HepG2 (cell line): ENCODE measurements at regions not wholly inside any gene's neighbourhood (a gene's known extent, or its start where the extent isn't known, plus 50 kb on each side); places are given as distances from the start of the nearest gene placed in this dataset.

Experiments
- AHDC1 ChIP-seq: sonication (generic); formaldehyde crosslinking; IDR thresholded peaks from 2 replicates; pipeline ENCODE4 v1.5.1; 2020; ENCODE audit warnings: mild to moderate bottlenecking, missing genetic modification reagents, borderline replicate concordance
- CC2D1A ChIP-seq: sonication (generic); formaldehyde crosslinking; IDR thresholded peaks from 2 replicates; pipeline ENCODE4 v1.8.1; 2023; ENCODE audit warnings: mild to moderate bottlenecking, missing genetic modification reagents
- KDM4B ChIP-seq: sonication (generic); formaldehyde crosslinking; IDR thresholded peaks from 2 replicates; pipeline ENCODE4 v1.4.0; 2020; ENCODE audit warnings: missing genetic modification reagents
- MEIS2 ChIP-seq: sonication (generic); formaldehyde crosslinking; IDR thresholded peaks from 2 replicates; pipeline ENCODE4 v1.9.0; 2021; ENCODE audit warnings: mild to moderate bottlenecking, missing genetic modification reagents
- NFYB ChIP-seq: sonication (generic); formaldehyde crosslinking; IDR thresholded peaks from 2 replicates; pipeline ENCODE4 v1.4.0; 2020; ENCODE audit warnings: missing genetic modification reagents
- NR2C2 ChIP-seq: sonication (generic); formaldehyde crosslinking; IDR thresholded peaks from 2 replicates; pipeline ENCODE4 v1.4.0; 2020; ENCODE audit warnings: missing genetic modification reagents, mild to moderate bottlenecking, moderate library complexity, borderline replicate concordance
- PHF21A ChIP-seq: sonication (generic); formaldehyde crosslinking; IDR thresholded peaks from 2 replicates; pipeline ENCODE4 v1.5.0; 2020; ENCODE audit warnings: mild to moderate bottlenecking, missing genetic modification reagents
- REPIN1 ChIP-seq: sonication (generic); formaldehyde crosslinking; IDR thresholded peaks from 2 replicates; pipeline ENCODE4 v1.8.0; 2022; ENCODE audit warnings: missing genetic modification reagents, low read depth, mild to moderate bottlenecking, borderline replicate concordance
- RXRB ChIP-seq: IDR thresholded peaks from 2 replicates; pipeline ENCODE4 v1.6.1; 2016; ENCODE audit warnings: borderline replicate concordance, missing genetic modification reagents, missing compliant biosample characterization
- TEAD2 ChIP-seq: sonication (generic); formaldehyde crosslinking; IDR thresholded peaks from 2 replicates; pipeline ENCODE4 v1.9.0; 2021; ENCODE audit warnings: missing genetic modification reagents
- YEATS2 ChIP-seq: sonication (generic); formaldehyde crosslinking; IDR thresholded peaks from 2 replicates; pipeline ENCODE4 v1.4.0; 2020; ENCODE audit warnings: missing genetic modification reagents, borderline replicate concordance
- ZBTB10 ChIP-seq: sonication (generic); formaldehyde crosslinking; IDR thresholded peaks from 2 replicates; pipeline ENCODE4 v1.4.0; 2020; ENCODE audit warnings: missing genetic modification reagents, borderline replicate concordance
- ZC3H4 ChIP-seq: sonication (generic); formaldehyde crosslinking; IDR thresholded peaks from 2 replicates; pipeline ENCODE4 v1.4.0; 2020; ENCODE audit warnings: missing genetic modification reagents, borderline replicate concordance
- ZKSCAN1 ChIP-seq: fragments of 150-350 bp; IDR thresholded peaks from 2 replicates; pipeline ENCODE4 v1.6.1; 2014; ENCODE audit warnings: low read length
- ZNF12 ChIP-seq: sonication (generic); formaldehyde crosslinking; IDR thresholded peaks from 2 replicates; pipeline ENCODE4 v1.5.0; 2020; ENCODE audit warnings: missing genetic modification reagents
- ZNF264 ChIP-seq: sonication (generic); formaldehyde crosslinking; IDR thresholded peaks from 2 replicates; pipeline ENCODE4 v1.4.0; 2020; ENCODE audit warnings: missing genetic modification reagents
- TF ChIP-seq, protein P1 (sequence below): fragments of 450-650 bp; IDR thresholded peaks from 2 replicates; pipeline ENCODE4 v1.6.1; 2017
- TF ChIP-seq, protein P2 (sequence below): sonication (generic); formaldehyde crosslinking; IDR thresholded peaks from 2 replicates; pipeline ENCODE4 v1.5.1; 2020; ENCODE audit warnings: missing genetic modification reagents, mild to moderate bottlenecking, borderline replicate concordance

GRCh38 chr20:23156170-23156841 is 70.2 kb upstream of the CD93 start (continued):
- TF ChIP-seq, protein P1, sequence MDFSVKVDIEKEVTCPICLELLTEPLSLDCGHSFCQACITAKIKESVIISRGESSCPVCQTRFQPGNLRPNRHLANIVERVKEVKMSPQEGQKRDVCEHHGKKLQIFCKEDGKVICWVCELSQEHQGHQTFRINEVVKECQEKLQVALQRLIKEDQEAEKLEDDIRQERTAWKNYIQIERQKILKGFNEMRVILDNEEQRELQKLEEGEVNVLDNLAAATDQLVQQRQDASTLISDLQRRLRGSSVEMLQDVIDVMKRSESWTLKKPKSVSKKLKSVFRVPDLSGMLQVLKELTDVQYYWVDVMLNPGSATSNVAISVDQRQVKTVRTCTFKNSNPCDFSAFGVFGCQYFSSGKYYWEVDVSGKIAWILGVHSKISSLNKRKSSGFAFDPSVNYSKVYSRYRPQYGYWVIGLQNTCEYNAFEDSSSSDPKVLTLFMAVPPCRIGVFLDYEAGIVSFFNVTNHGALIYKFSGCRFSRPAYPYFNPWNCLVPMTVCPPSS = no peak
- TF ChIP-seq MEIS2 (CRISPR knock-in tag) = no peak
- peak; percentile 60 for TF ChIP-seq NR2C2 (CRISPR knock-in tag)
- TF ChIP-seq CC2D1A = no peak
- 0 out of 2 replicates have a peak, but pooled peaks have one; percentile 18 for TF ChIP-seq PHF21A (CRISPR knock-in tag)
- TF ChIP-seq ZBTB10 (CRISPR knock-in tag) = peak; percentile 45; the same call in 1 of the 2 replicates
- no peak for TF ChIP-seq KDM4B
- TF ChIP-seq RXRB (CRISPR knock-in tag) = peak; percentile 48; the same call in 1 of the 2 replicates
- TF ChIP-seq AHDC1 (CRISPR knock-in tag) = peak; percentile 20; the same call in 1 of the 2 replicates
- TF ChIP-seq, protein P2, sequence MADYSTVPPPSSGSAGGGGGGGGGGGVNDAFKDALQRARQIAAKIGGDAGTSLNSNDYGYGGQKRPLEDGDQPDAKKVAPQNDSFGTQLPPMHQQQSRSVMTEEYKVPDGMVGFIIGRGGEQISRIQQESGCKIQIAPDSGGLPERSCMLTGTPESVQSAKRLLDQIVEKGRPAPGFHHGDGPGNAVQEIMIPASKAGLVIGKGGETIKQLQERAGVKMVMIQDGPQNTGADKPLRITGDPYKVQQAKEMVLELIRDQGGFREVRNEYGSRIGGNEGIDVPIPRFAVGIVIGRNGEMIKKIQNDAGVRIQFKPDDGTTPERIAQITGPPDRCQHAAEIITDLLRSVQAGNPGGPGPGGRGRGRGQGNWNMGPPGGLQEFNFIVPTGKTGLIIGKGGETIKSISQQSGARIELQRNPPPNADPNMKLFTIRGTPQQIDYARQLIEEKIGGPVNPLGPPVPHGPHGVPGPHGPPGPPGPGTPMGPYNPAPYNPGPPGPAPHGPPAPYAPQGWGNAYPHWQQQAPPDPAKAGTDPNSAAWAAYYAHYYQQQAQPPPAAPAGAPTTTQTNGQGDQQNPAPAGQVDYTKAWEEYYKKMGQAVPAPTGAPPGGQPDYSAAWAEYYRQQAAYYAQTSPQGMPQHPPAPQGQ = no peak
- peak; percentile 46; the same call in 1 of the 2 replicates for TF ChIP-seq YEATS2 (CRISPR knock-in tag)
- TF ChIP-seq NFYB (CRISPR knock-in tag) = no peak
- no peak for TF ChIP-seq TEAD2 (CRISPR knock-in tag)
- no peak for TF ChIP-seq ZKSCAN1
- peak; percentile 90 for TF ChIP-seq ZNF12 (CRISPR knock-in tag)
- no peak for TF ChIP-seq ZNF264 (CRISPR knock-in tag)
- 0 out of 2 replicates have a peak, but pooled peaks have one; percentile 26 for TF ChIP-seq ZC3H4 (CRISPR knock-in tag)
- TF ChIP-seq REPIN1 (CRISPR knock-in tag) = no peak
